OCI-LY3 (cell line): ENCODE measurements at regions not wholly inside any gene's neighbourhood (a gene's known extent, or its start where the extent isn't known, plus 50 kb on each side); places are given as distances from the start of the nearest gene placed in this dataset.

Experiments
- H2AFZ ChIP-seq: fragments of 200-600, 300-600 bp; shearing (Covaris generic); 2 replicates; pipeline ENCODE4 v1.6.0; 2014; ENCODE audit warnings: antibody characterized with exemption, low read depth, low read length
- H3K27ac ChIP-seq: fragments of 200-600, 300-600 bp; sonication (generic); 2 replicates; pipeline ENCODE4 v1.5.1; 2014; ENCODE audit warnings: mild to moderate bottlenecking, low read length, moderate library complexity, mixed read lengths
- H3K27me3 ChIP-seq: fragments of 200-600, 300-600 bp; sonication (generic); 2 replicates; pipeline ENCODE4 v1.6.1; 2014; ENCODE audit warnings: low read depth, low read length, mixed read lengths
- H3K36me3 ChIP-seq: fragments of 200-600, 300-600 bp; sonication (generic); replicated peaks from 2 replicates; pipeline ENCODE3; 2014; ENCODE audit warnings: low read depth, low read length, mixed read lengths
- H3K4me1 ChIP-seq: fragments of 300-600, 200-600 bp; sonication (generic); 2 replicates; pipeline ENCODE4 v1.6.1; 2014; ENCODE audit warnings: low read length, mixed read lengths
- H3K4me2 ChIP-seq: fragments of 200-600, 300-600 bp; sonication (generic); 2 replicates; pipeline ENCODE4 v1.6.1; 2014; ENCODE audit warnings: low read length, mixed read lengths
- H3K4me3 ChIP-seq: fragments of 300-600, 200-600 bp; sonication (generic); 2 replicates; pipeline ENCODE4 v1.5.1; 2014; ENCODE audit warnings: antibody characterized with exemption, mild to moderate bottlenecking, low read length, moderate library complexity
- H3K79me2 ChIP-seq: fragments of 300-600, 200-600 bp; shearing (Covaris generic); 2 replicates; pipeline ENCODE4 v1.6.1; 2014; ENCODE audit warnings: mild to moderate bottlenecking, low read length, mixed read lengths
- H3K9ac ChIP-seq: fragments of 300-600, 200-600 bp; shearing (Covaris generic); 2 replicates; pipeline ENCODE4 v1.6.0; 2014; ENCODE audit warnings: mild to moderate bottlenecking, low read length, moderate library complexity
- H3K9me3 ChIP-seq: fragments of 200-600, 300-600 bp; shearing (Covaris generic); 2 replicates; pipeline ENCODE4 v1.6.1; 2014; ENCODE audit warnings: low read length, mixed read lengths; ENCODE audit not compliant: insufficient read depth
- H4K20me1 ChIP-seq: fragments of 200-600, 300-600 bp; sonication (generic); 2 replicates; pipeline ENCODE4 v1.6.1; 2016; ENCODE audit warnings: low read length, mixed read lengths; ENCODE audit not compliant: insufficient read depth
- CTCF ChIP-seq: fragments of 200-600, 300-600 bp; sonication (generic); IDR thresholded peaks from 2 replicates; pipeline ENCODE4 v1.5.1; 2014; ENCODE audit warnings: antibody characterized with exemption, low read length, low read depth
- EZH2phosphoT487 ChIP-seq: fragments of 200-600 bp; shearing (Covaris generic); IDR thresholded peaks from 2 replicates; pipeline ENCODE4 v1.6.1; 2018; ENCODE audit warnings: antibody characterized with exemption, mixed run types, low read depth

GRCh38 chr2:116413659-116414058, 1400.8 kb upstream of the DDX18 start:
- H2AFZ ChIP-seq: no peak overlapping the region
- no peak overlapping the region for H3K27ac ChIP-seq
- H3K9me3 ChIP-seq: no peaks in the 10 kb centered on the region

GRCh38 chr2:116416731-116417377, 1397.6 kb upstream of the DDX18 start:
- Histone ChIP-seq H3K9me3 (no peaks in the 10 kb centered on the region), H3K4me1 (no peaks in the 10 kb centered on the region), H3K36me3 (no peaks in the 10 kb centered on the region), H3K4me3 (no peak overlapping the region), H3K27ac (no peak overlapping the region), H2AFZ (no peak overlapping the region), H3K9ac (no peak overlapping the region), H3K79me2 (no peaks in the 10 kb centered on the region), H3K4me2 (no peak overlapping the region), H3K27me3 (no peaks in the 10 kb centered on the region), H4K20me1 (no peaks in the 10 kb centered on the region)
- TF ChIP-seq EZH2phosphoT487: no peak
- no peak for TF ChIP-seq CTCF

More at GRCh38 chr2:116413659-116414058, 1400.8 kb upstream of the DDX18 start:
- no peak overlapping the region for H3K4me2 ChIP-seq
- H3K4me3 ChIP-seq: no peak overlapping the region
- no peaks in the 10 kb centered on the region for H3K27me3 ChIP-seq
- no peak overlapping the region for H3K9ac ChIP-seq
- H3K79me2 ChIP-seq: no peaks in the 10 kb centered on the region
- H3K4me1 ChIP-seq: no peaks in the 10 kb centered on the region
- no peaks in the 10 kb centered on the region for H4K20me1 ChIP-seq
- H3K36me3 ChIP-seq: no peaks in the 10 kb centered on the region
- no peak for TF ChIP-seq CTCF
- TF ChIP-seq EZH2phosphoT487: no peak

- H3K27ac ChIP-seq: no peak overlapping the region
- H2AFZ ChIP-seq: no peak overlapping the region
- TF ChIP-seq CTCF (peak; percentile 36), EZH2phosphoT487 (no peak)
- no peaks in the 10 kb centered on the region for H4K20me1 ChIP-seq
- no peak overlapping the region for H3K9ac ChIP-seq
- no peaks in the 10 kb centered on the region for H3K36me3 ChIP-seq
- no peaks in the 10 kb centered on the region for H3K9me3 ChIP-seq
- no peaks in the 10 kb centered on the region for H3K4me1 ChIP-seq
- no peaks in the 10 kb centered on the region for H3K79me2 ChIP-seq
- H3K4me3 ChIP-seq: no peak overlapping the region
- no peaks in the 10 kb centered on the region for H3K27me3 ChIP-seq
- no peak overlapping the region for H3K4me2 ChIP-seq
Measured at GRCh38 chr2:116435648-116436047, 1378.8 kb upstream of the DDX18 start.

GRCh38 chr2:116440104-116440653, 1374.3 kb upstream of the DDX18 start:
- Histone ChIP-seq H2AFZ (no peak overlapping the region), H3K27me3 (no peaks in the 10 kb centered on the region), H3K27ac (no peak overlapping the region), H3K9ac (no peak overlapping the region), H3K9me3 (no peaks in the 10 kb centered on the region), H3K4me2 (no peak overlapping the region), H3K36me3 (no peaks in the 10 kb centered on the region), H3K4me3 (no peak overlapping the region), H4K20me1 (no peaks in the 10 kb centered on the region), H3K4me1 (no peaks in the 10 kb centered on the region), H3K79me2 (no peaks in the 10 kb centered on the region)
- no peak for TF ChIP-seq CTCF
- TF ChIP-seq EZH2phosphoT487: no peak
